ENCODE measurements at regions not wholly inside any gene's neighbourhood (a gene's known extent, or its start where the extent isn't known, plus 50 kb on each side); places are given as distances from the start of the nearest gene placed in this dataset.

DNA sequence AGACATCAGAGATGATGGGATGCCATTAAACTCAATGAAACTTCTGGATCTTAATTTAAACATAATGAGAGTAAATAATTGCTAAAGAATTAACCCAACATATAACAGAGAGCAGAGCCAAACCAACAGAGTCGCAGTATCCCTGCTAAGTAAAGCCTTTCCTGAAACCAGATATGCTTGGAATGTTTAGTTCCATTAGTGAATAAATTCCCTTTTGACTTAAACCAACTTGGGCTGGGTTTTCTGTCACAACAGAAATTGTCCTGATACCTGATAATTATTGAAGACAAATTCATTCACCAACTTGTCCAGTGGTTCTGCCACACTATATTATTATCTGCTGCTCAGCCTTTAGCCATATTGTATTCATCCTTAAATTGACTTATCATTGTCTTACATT is 286.7 kb downstream of the FZD1 start:
- intact Hi-C loops (cut with micrococcal nuclease) = no loop called here
- H3K27me3 ChIP-seq (ENCODE audit: insufficient read depth, low read length) = no peaks in the 10 kb centered on the region
- ATAC-seq (no peak), DNase-seq (ENCODE audit: low read depth, low spot score) (no peak)
- TF ChIP-seq CBX3 (IDR thresholded peaks at IDR 0.05; ENCODE audit: low read depth) = no peak
- no peak for TF ChIP-seq EZH2 (IDR thresholded peaks at IDR 0.05)
- no peak for TF ChIP-seq ZNF274 (IDR thresholded peaks at IDR 0.05; ENCODE audit: low read depth, low read length)
- no peak for TF ChIP-seq SP1 (IDR thresholded peaks at IDR 0.05; ENCODE audit: low read depth)
- no peak for TF ChIP-seq ELF1 (IDR thresholded peaks at IDR 0.05; ENCODE audit: borderline replicate concordance, low read depth)
- no peak for TF ChIP-seq ZFX (IDR thresholded peaks at IDR 0.05)
- no peak for TF ChIP-seq RAD21 (IDR thresholded peaks at IDR 0.05; ENCODE audit: low read depth)
- no peak for TF ChIP-seq POLR2A (IDR thresholded peaks at IDR 0.05; ENCODE audit: borderline replicate concordance, extremely low read depth, insufficient read depth, insufficient read length)
- TF ChIP-seq SIN3A (IDR thresholded peaks at IDR 0.05; ENCODE audit: low read depth) = no peak
- TF ChIP-seq EGR1 (IDR thresholded peaks at IDR 0.05; ENCODE audit: low read depth) = no peak
- no peak for TF ChIP-seq FOSL1 (IDR thresholded peaks at IDR 0.05; ENCODE audit: low read depth)
- TF ChIP-seq YY1 (IDR thresholded peaks at IDR 0.05; ENCODE audit: extremely low read depth, insufficient replicate concordance, low read depth, low read length) = no peak
- no peak for TF ChIP-seq MAX (IDR thresholded peaks at IDR 0.05)
- no peak for TF ChIP-seq SRF (IDR thresholded peaks at IDR 0.05; ENCODE audit: low read depth)
- no peak overlapping the region for H3K4me2 ChIP-seq (ENCODE audit: low read length)
- no peaks in the 10 kb centered on the region for H3K4me1 ChIP-seq (ENCODE audit: control insufficient read depth in 1 of 2, insufficient read depth in 2 of 2, low read length in 2 of 2)
- no peaks in the 10 kb centered on the region for H3K79me2 ChIP-seq (ENCODE audit: insufficient read depth, low read length)
- no peak overlapping the region for H2AFZ ChIP-seq (ENCODE audit: low read depth, low read length, poor library complexity, severe bottlenecking)
- RAD21 ChIA-PET (ENCODE audit: low non-redundant PET in 1 of 2, low total read pairs in 2 of 2, uncharacterized antibody in 2 of 2, unreplicated experiment in 2 of 2) = no interaction called here
- no peak overlapping the region for H3K4me3 ChIP-seq (replicated peaks in 1 of 2; ENCODE audit: low read depth in 1 of 2, low read length in 2 of 2)
- no peak overlapping the region for H3K9ac ChIP-seq (ENCODE audit: low read length)
- BruUV-seq (replicated peaks) = no TSS peak
- POLR2A ChIA-PET = no interaction called here
- CTCF ChIA-PET = no interaction called here
- H3K9me3 ChIP-seq (ENCODE audit: control insufficient read depth in 1 of 2, insufficient read depth in 1 of 2, low read depth in 1 of 2, low read length in 2 of 2) = no peaks in the 10 kb centered on the region
- no peaks in the 10 kb centered on the region for H3K36me3 ChIP-seq (ENCODE audit: control insufficient read depth in 1 of 2, insufficient read depth in 2 of 2, low read length in 2 of 2)
- no peaks in the 10 kb centered on the region for H4K20me1 ChIP-seq (ENCODE audit: insufficient read depth)
- H3K9me2 ChIP-seq (ENCODE audit: insufficient read depth) = no peaks in the 10 kb centered on the region
- H3K27ac ChIP-seq (ENCODE audit: low read depth, low read length) = no peak overlapping the region
